ENCODE measurements at regions not wholly inside any gene's neighbourhood (a gene's known extent, or its start where the extent isn't known, plus 50 kb on each side); places are given as distances from the start of the nearest gene placed in this dataset.
"Not testable (repeated sequence)": the region's sequence is repeated elsewhere in the genome, so short reads cannot be mapped to it uniquely, and the experiment has no call there.

GRCh38 chrX:40224658-40225057 is 126.9 kb upstream of the BCOR start:
- no peak for DNase-seq

GRCh38 chrX:40222612-40223011 is 124.9 kb upstream of the BCOR start:
- DNase-seq = not testable (repeated sequence)

- no peak for DNase-seq
Measured at GRCh38 chrX:40213092-40213491, 115.3 kb upstream of the BCOR start.

- no peak for DNase-seq
Measured at GRCh38 chrX:40209951-40210617, 112.3 kb upstream of the BCOR start.

- no peak for DNase-seq
Measured at GRCh38 chrX:40207626-40208025, 109.9 kb upstream of the BCOR start.

- no peak for DNase-seq
Measured at GRCh38 chrX:40205471-40205870, 107.7 kb upstream of the BCOR start.

GRCh38 chrX:40202456-40202855 is 104.7 kb upstream of the BCOR start:
- no peak for DNase-seq

GRCh38 chrX:40201329-40201885 is 103.6 kb upstream of the BCOR start:
- no peak for DNase-seq

- no peak for DNase-seq
Measured at GRCh38 chrX:40199704-40200103, 101.9 kb upstream of the BCOR start.

- no peak for DNase-seq
Measured at GRCh38 chrX:40197071-40197470, 99.3 kb upstream of the BCOR start.

GRCh38 chrX:40195368-40195767 is 97.6 kb upstream of the BCOR start:
- DNase-seq = no peak

GRCh38 chrX:40192196-40192595 is 94.4 kb upstream of the BCOR start:
- DNase-seq = no peak

- DNase-seq = no peak
Measured at GRCh38 chrX:40189637-40190036, 91.9 kb upstream of the BCOR start.

- DNase-seq = no peak
Measured at GRCh38 chrX:40188573-40189417, 91.0 kb upstream of the BCOR start.

GRCh38 chrX:40184968-40185367 is 87.2 kb upstream of the BCOR start:
- no peak for DNase-seq

- no peak for DNase-seq
Measured at GRCh38 chrX:40182615-40183014, 84.9 kb upstream of the BCOR start.

GRCh38 chrX:40182095-40182494 is 84.3 kb upstream of the BCOR start:
- DNase-seq = no peak

GRCh38 chrX:40179283-40179682 is 81.5 kb upstream of the BCOR start:
- DNase-seq = no peak

- no peak for DNase-seq
Measured at GRCh38 chrX:40177942-40178715, 80.4 kb upstream of the BCOR start.

- no peak for DNase-seq
Measured at GRCh38 chrX:40177489-40177888, 79.7 kb upstream of the BCOR start.

- DNase-seq = no peak
Measured at GRCh38 chrX:40177117-40177430, 79.3 kb upstream of the BCOR start.

- DNase-seq = no peak
Measured at GRCh38 chrX:40176351-40177116, 78.8 kb upstream of the BCOR start.

Measured in NCI-H2107 (cell line).